ENCODE measurements at regions not wholly inside any gene's neighbourhood (a gene's known extent, or its start where the extent isn't known, plus 50 kb on each side); places are given as distances from the start of the nearest gene placed in this dataset.

DNA sequence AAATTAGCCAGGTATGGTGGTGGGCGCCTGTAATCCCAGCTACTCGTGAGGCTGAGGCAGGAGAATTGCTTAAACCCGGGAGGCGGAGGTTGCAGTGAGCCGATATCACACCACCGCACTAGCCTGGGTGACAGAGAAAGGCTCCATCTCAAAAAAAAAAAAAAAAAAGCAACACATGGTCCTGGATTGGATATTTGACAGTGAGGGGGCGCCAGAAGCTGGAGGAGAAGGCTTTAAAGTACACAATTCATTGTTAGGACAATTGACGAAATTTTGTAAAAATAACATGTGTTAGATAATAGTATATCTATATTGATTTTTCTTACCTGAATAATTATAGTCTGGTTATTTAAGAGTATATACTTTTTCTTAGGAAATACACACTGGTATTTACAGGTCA lies 50.2 kb upstream of the USP25 start:
- BruUV-seq (replicated peaks) = no TSS peak
- CTCF ChIA-PET (ENCODE audit: low intra/inter-chr PET ratio, low total read pairs) = no interaction called here
- no peak overlapping the region for H2AFZ ChIP-seq (ENCODE audit: low read length)
- TF ChIP-seq HOXD1 (CRISPR knock-in tag; IDR thresholded peaks at IDR 0.05) (no peak), MAF1 (CRISPR knock-in tag; IDR thresholded peaks at IDR 0.05; ENCODE audit: borderline replicate concordance) (no peak), HDAC1 (CRISPR knock-in tag; IDR thresholded peaks at IDR 0.05) (no peak)
- TF ChIP-seq, protein P1, sequence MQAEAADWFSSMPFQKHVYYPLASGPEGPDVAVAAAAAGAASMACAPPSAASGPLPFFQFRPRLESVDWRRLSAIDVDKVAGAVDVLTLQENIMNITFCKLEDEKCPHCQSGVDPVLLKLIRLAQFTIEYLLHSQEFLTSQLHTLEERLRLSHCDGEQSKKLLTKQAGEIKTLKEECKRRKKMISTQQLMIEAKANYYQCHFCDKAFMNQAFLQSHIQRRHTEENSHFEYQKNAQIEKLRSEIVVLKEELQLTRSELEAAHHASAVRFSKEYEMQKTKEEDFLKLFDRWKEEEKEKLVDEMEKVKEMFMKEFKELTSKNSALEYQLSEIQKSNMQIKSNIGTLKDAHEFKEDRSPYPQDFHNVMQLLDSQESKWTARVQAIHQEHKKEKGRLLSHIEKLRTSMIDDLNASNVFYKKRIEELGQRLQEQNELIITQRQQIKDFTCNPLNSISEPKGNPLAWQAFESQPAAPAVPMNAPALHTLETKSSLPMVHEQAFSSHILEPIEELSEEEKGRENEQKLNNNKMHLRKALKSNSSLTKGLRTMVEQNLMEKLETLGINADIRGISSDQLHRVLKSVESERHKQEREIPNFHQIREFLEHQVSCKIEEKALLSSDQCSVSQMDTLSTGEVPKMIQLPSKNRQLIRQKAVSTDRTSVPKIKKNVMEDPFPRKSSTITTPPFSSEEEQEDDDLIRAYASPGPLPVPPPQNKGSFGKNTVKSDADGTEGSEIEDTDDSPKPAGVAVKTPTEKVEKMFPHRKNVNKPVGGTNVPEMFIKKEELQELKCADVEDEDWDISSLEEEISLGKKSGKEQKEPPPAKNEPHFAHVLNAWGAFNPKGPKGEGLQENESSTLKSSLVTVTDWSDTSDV (CRISPR knock-in tag; IDR thresholded peaks at IDR 0.05) = no peak
- TF ChIP-seq, protein P2, sequence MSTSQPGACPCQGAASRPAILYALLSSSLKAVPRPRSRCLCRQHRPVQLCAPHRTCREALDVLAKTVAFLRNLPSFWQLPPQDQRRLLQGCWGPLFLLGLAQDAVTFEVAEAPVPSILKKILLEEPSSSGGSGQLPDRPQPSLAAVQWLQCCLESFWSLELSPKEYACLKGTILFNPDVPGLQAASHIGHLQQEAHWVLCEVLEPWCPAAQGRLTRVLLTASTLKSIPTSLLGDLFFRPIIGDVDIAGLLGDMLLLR (CRISPR knock-in tag; IDR thresholded peaks at IDR 0.05) = no peak
- TF ChIP-seq, protein P3, sequence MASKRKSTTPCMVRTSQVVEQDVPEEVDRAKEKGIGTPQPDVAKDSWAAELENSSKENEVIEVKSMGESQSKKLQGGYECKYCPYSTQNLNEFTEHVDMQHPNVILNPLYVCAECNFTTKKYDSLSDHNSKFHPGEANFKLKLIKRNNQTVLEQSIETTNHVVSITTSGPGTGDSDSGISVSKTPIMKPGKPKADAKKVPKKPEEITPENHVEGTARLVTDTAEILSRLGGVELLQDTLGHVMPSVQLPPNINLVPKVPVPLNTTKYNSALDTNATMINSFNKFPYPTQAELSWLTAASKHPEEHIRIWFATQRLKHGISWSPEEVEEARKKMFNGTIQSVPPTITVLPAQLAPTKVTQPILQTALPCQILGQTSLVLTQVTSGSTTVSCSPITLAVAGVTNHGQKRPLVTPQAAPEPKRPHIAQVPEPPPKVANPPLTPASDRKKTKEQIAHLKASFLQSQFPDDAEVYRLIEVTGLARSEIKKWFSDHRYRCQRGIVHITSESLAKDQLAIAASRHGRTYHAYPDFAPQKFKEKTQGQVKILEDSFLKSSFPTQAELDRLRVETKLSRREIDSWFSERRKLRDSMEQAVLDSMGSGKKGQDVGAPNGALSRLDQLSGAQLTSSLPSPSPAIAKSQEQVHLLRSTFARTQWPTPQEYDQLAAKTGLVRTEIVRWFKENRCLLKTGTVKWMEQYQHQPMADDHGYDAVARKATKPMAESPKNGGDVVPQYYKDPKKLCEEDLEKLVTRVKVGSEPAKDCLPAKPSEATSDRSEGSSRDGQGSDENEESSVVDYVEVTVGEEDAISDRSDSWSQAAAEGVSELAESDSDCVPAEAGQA (IDR thresholded peaks at IDR 0.05; ENCODE audit: low read depth) = no peak
- TF ChIP-seq, protein P3 (CRISPR knock-in tag; IDR thresholded peaks at IDR 0.05; ENCODE audit: borderline replicate concordance) = no peak
- TF ChIP-seq, protein P4, sequence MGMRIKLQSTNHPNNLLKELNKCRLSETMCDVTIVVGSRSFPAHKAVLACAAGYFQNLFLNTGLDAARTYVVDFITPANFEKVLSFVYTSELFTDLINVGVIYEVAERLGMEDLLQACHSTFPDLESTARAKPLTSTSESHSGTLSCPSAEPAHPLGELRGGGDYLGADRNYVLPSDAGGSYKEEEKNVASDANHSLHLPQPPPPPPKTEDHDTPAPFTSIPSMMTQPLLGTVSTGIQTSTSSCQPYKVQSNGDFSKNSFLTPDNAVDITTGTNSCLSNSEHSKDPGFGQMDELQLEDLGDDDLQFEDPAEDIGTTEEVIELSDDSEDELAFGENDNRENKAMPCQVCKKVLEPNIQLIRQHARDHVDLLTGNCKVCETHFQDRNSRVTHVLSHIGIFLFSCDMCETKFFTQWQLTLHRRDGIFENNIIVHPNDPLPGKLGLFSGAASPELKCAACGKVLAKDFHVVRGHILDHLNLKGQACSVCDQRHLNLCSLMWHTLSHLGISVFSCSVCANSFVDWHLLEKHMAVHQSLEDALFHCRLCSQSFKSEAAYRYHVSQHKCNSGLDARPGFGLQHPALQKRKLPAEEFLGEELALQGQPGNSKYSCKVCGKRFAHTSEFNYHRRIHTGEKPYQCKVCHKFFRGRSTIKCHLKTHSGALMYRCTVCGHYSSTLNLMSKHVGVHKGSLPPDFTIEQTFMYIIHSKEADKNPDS (CRISPR knock-in tag; IDR thresholded peaks at IDR 0.05) = no peak
- TF ChIP-seq, protein P5, sequence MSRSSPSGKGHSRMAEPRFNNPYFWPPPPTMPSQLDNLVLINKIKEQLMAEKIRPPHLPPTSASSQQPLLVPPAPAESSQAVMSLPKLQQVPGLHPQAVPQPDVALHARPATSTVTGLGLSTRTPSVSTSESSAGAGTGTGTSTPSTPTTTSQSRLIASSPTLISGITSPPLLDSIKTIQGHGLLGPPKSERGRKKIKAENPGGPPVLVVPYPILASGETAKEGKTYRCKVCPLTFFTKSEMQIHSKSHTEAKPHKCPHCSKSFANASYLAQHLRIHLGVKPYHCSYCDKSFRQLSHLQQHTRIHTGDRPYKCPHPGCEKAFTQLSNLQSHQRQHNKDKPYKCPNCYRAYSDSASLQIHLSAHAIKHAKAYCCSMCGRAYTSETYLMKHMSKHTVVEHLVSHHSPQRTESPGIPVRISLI (CRISPR knock-in tag; IDR thresholded peaks at IDR 0.05; ENCODE audit: borderline replicate concordance) = peak; percentile 26; the same call in 1 of the 2 replicates
- TF ChIP-seq, protein P6, sequence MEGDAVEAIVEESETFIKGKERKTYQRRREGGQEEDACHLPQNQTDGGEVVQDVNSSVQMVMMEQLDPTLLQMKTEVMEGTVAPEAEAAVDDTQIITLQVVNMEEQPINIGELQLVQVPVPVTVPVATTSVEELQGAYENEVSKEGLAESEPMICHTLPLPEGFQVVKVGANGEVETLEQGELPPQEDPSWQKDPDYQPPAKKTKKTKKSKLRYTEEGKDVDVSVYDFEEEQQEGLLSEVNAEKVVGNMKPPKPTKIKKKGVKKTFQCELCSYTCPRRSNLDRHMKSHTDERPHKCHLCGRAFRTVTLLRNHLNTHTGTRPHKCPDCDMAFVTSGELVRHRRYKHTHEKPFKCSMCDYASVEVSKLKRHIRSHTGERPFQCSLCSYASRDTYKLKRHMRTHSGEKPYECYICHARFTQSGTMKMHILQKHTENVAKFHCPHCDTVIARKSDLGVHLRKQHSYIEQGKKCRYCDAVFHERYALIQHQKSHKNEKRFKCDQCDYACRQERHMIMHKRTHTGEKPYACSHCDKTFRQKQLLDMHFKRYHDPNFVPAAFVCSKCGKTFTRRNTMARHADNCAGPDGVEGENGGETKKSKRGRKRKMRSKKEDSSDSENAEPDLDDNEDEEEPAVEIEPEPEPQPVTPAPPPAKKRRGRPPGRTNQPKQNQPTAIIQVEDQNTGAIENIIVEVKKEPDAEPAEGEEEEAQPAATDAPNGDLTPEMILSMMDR (CRISPR knock-in tag; IDR thresholded peaks at IDR 0.05) = no peak

More for the DNA sequence above, 50.2 kb upstream of the USP25 start:
- ATAC-seq (no peak), FAIRE-seq (no peak), DNase-seq (ENCODE audit: low spot score) (peak; percentile 3)
- Histone ChIP-seq H3K4me2 (ENCODE audit: low read depth, low read length) (no peak overlapping the region), H3K9me3 (ENCODE audit: low read length) (peaks cover 4% of the 10 kb centered on the region; the same call in 1 of the 2 replicates), H3K27me3 (ENCODE audit: control insufficient read depth in 1 of 2, insufficient read depth in 2 of 2, low read length in 2 of 2) (no peaks in the 10 kb centered on the region; a peak in 2 of 5 replicates), H3K4me3 (replicated peaks in 1 of 3; ENCODE audit: insufficient read depth in 1 of 3, low read depth in 2 of 3, low read length in 3 of 3) (no peak overlapping the region), H3K36me3 (replicated peaks in 1 of 2; ENCODE audit: control insufficient read depth in 1 of 2, insufficient read depth in 2 of 2, low read length in 2 of 2) (no peaks in the 10 kb centered on the region), H3K27ac (ENCODE audit: extremely low read length, insufficient read depth, low read length) (no peak overlapping the region), H3K79me2 (ENCODE audit: insufficient read depth, low read length) (no peaks in the 10 kb centered on the region), H3K4me1 (ENCODE audit: insufficient read depth, low read length) (peaks cover 10% of the 10 kb centered on the region), H4K20me1 (ENCODE audit: insufficient read depth, low read length) (no peaks in the 10 kb centered on the region), H3K9ac (ENCODE audit: insufficient read depth, low read depth, low read length) (no peak overlapping the region)
- WGBS (ENCODE audit: low lambda C conversion rate) = 60% methylated on average over 8 of the region's 8 CpGs
- intact Hi-C loops (cut with micrococcal nuclease; ENCODE audit: unreplicated experiment) (loop anchor here (5.0 kb wide), 1 partner anchor 148 kb away; no protein-coding TSS in a partner anchor), in situ Hi-C loops (cut with HindIII; ENCODE audit: extremely low pct_ligation_motif_present, low pct_unique_long_range_greater_than_20kb) (no loop called here)
- POLR2A ChIA-PET = no interaction called here
